IPS-18c (cell line): ENCODE measurements at regions not wholly inside any gene's neighbourhood (a gene's known extent, or its start where the extent isn't known, plus 50 kb on each side); places are given as distances from the start of the nearest gene placed in this dataset.

Source experiments
- H3K4me3 ChIP-seq: 2 replicates; pipeline ENCODE4 v1.7.0; 2013; ENCODE audit warnings: low read depth, mild to moderate bottlenecking, low read length, moderate library complexity; ENCODE audit not compliant: insufficient read depth
- H3K9me3 ChIP-seq: one replicate; pipeline ENCODE4 v1.6.1; 2013; ENCODE audit warnings: mild to moderate bottlenecking, low read length, moderate library complexity; ENCODE audit not compliant: control insufficient read depth, insufficient read depth

GRCh38 chr2:16523711-16524110 is 141.9 kb downstream of the CYRIA start:
- Histone ChIP-seq H3K4me3 (no peak overlapping the region), H3K9me3 (no peaks in the 10 kb centered on the region)

- Histone ChIP-seq H3K9me3 (no peaks in the 10 kb centered on the region), H3K4me3 (no peak overlapping the region)
Observed at GRCh38 chr2:16522031-16522831, 143.4 kb downstream of the CYRIA start.

DNA sequence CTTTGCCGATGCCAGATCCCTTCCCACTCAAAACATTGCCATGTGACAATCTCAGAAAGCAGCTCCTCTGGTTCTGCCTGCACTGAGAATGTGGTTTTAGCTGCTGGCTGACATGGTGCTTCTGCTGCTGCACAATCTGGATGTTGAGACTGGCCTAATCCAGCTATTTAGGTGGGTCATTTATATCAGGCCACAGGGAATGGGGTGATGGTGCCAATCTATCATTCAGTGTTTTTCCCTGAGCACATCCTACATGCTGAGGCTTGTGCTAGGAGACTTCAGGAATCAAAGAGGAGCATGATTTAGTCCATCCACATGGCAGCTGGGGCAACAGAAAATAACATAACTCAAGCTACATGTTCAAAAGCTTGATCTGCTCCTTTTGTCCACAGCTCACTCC is 144.7 kb downstream of the CYRIA start:
- no peak overlapping the region for H3K4me3 ChIP-seq
- no peaks in the 10 kb centered on the region for H3K9me3 ChIP-seq

DNA sequence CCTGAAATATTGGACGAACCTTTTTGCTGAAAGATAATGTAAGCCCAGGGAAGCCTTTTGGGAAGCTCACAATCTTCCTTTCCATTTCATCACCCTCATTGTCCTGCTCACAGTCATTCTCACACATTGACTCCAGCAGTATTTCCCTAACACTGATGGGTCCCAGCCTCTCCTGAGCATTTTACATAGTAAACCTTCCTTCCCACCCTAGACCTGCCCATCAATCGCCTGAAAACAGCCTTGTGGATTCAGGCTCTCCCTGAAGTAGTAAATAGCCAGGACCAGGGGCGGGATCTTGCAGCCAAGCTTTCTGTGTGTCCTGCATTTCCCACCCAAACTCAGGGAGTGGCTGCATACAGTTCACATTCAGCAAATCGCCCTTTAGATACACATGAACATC is 149.9 kb downstream of the CYRIA start:
- Histone ChIP-seq H3K9me3 (no peaks in the 10 kb centered on the region), H3K4me3 (no peak overlapping the region)

DNA sequence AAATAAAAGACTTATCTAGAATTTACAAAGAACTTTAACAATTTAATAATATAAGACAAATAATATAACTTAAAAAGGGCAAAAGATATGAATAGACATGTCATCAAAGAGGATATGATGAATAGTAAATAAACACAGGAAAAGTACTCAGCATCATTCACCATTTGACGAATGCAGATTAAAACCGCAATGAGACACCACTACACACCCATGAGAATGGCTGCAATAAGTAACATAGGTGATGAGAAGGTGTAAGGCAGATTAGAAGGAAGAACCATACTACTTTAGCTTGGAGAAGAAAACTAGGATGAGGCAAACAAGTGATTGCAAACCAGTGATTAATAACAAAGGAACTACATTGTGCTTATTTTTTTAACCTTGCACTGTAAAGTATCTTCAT is 152.0 kb downstream of the CYRIA start:
- no peaks in the 10 kb centered on the region for H3K9me3 ChIP-seq
- H3K4me3 ChIP-seq: no peak overlapping the region

GRCh38 chr2:16511041-16511440 is 154.6 kb downstream of the CYRIA start:
- Histone ChIP-seq H3K9me3 (no peaks in the 10 kb centered on the region), H3K4me3 (no peak overlapping the region)

DNA sequence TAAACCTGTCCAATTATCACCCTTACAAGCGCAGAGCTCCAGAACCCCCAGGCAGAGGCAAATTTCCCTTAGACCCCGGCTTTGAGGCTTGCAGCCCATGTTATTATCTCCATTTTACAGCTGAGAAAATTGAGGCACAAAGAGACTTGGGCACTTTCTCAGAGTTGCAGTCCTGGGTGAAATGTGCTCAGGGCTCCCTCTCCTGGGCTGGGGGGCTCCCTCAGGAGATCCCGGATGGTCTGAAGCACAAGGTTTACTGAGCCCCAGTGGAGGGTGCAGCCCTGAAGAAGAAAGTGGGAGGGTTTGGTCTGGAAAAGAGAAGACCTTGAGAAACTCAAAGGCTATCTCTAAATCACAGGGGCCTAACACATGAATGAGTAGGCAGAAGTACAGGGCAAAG is 156.6 kb downstream of the CYRIA start:
- Histone ChIP-seq H3K4me3 (no peak overlapping the region), H3K9me3 (no peaks in the 10 kb centered on the region)

DNA sequence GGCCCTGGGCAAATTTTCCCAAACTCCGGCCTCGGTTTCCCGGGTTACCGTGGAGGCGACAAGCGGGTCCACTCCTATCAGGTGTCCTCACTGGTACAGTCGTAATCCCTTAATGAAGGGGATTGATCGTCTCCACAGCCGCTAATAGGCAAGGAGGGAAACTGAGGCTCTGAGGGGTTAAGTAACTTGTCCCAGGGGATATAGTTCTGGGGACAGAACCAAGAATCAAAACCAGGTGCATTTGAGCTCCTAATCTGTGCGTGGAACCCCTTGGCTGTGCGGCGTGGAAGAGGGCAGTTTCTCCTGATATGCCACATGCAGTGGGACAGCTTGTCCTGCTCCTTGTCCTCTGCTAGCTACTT is 157.2 kb downstream of the CYRIA start:
- no peaks in the 10 kb centered on the region for H3K9me3 ChIP-seq
- no peak overlapping the region; the same call in 1 of the 2 replicates for H3K4me3 ChIP-seq

- H3K9me3 ChIP-seq: no peaks in the 10 kb centered on the region
- peak overlapping the region; percentile 49; the same call in 1 of the 2 replicates for H3K4me3 ChIP-seq
Observed at GRCh38 chr2:16507655-16508489, 157.8 kb downstream of the CYRIA start.

GRCh38 chr2:16506366-16506765 is 159.3 kb downstream of the CYRIA start:
- H3K9me3 ChIP-seq: no peaks in the 10 kb centered on the region
- H3K4me3 ChIP-seq: no peak overlapping the region

DNA sequence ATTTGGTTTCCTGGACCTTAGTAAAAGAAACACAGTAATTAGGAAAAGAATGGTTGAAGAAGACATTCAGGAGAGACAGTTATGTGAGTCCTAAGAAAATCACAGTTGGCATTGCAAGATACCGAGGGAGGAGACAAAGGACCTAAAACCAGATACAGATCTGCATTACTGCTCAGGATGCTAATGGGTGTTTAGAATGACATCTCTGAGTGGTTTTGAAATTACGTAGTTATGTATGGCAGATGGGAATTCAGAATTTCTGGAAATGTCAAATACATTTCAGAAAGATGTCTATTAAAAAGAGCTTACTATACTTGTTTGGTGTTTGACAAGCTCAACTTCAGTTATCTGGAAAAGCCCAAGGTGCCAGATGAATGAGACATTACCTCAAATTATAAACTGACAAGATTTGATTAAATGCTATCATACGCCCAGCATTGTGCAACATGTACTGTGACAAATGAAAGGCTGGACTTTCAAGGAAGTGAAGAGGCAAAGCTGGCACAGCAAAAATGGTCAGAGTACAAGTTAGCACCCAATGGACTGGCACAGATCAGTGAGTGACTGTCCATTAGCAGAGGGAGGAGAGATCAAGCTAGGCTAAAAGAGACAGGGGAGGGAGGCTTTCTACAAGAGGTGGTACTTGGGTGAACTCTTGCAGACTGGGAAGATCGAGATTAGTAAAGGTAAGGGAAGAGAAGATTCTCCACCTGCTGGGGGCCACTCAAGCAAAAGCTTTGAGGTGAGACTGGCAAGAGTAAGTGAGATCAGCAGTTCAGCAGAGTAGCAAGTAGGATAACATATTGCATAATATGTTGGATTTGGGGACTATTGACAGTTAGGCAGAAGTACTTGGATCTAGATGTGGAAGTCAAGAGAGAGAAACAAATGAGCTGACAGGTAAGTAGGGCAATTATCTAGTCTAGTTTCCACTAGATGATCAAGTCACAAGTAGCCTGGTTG is 168.9 kb downstream of the CYRIA start:
- Histone ChIP-seq H3K4me3 (no peak overlapping the region), H3K9me3 (peaks cover 3% of the 10 kb centered on the region)

DNA sequence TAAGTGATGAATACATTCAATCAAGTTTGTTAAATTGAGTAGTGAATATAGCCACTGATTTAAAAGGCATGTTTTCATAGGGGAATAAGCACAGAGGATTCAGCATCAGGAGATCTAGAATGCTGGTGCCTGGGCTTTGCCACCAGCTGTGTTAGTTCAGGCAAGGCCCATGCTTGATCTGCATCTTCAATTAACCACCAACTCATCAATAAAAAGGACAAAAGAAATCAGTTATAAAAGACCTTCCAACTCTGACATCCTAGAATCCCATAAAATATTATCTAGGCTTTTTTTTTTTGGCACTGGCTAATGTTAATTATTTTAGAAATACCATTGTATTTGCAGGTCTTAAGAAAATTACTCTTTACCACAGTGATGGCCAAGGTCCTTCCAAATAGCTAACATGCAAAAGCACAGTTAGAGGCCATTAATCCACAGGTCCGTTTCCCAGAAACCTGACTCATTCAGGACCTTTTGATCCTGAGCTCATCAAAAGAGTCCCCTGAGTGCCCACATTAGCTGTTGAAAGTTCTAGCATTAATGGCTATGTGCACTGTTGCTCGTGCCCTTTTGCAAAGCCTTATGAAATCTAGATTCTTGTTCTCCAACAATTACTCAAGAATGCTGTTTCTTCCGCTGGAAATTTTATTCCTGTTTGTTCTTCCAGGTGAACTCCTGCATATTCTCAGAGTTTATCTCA is 170.0 kb downstream of the CYRIA start:
- Histone ChIP-seq H3K4me3 (no peak overlapping the region), H3K9me3 (peaks cover under 1% of the 10 kb centered on the region)

DNA sequence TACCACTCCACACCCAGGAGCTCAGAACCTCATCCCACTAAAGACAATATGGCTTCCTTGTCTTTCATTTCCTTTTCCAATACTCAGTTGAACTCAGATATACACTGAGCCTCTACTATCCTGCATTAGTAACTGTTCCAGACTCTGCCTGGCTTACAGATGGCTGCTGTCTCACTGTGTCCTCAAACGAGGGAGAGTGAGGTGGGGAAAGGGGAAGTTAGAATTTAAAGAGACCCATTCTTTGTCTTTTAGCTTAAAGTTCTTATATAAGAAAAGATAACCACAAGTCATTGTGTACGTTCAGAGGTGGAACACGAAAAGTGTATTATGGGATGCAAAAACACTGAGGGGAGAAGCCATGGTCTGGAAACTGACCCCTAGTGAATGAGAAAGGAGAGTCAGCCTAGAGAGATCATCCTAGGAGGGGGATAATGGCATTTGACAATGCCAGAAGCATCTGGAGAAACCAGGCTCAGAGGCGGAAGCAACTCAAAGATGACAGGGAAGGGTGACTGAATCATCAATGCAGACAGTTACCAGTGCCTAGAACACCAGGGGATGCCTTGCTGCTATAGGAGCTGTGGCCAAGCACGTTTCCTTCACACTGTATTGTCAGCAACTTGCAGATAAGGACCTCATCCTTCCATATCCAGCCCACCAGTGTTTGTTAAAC is 170.7 kb downstream of the CYRIA start:
- Histone ChIP-seq H3K4me3 (no peak overlapping the region), H3K9me3 (no peaks in the 10 kb centered on the region)

DNA sequence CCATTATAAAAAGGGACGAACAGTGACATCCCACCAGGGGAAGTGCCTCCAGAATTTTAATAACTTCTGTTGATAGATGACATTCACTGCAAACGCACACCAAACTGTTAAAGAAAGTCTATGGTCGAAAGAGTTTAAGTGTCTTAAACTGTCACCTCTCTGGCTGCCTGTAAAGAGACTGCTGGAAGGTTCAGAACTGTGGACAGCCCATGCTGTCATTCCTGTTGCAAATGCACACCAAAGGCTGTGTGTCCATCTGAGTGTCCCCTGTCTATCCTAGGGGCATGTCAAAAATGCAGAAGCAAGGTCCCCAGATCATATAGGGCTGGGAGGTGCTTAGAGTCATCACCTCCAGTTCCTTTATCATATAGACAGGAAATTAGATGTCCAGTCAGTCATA is 171.8 kb downstream of the CYRIA start:
- Histone ChIP-seq H3K9me3 (no peaks in the 10 kb centered on the region), H3K4me3 (no peak overlapping the region)

DNA sequence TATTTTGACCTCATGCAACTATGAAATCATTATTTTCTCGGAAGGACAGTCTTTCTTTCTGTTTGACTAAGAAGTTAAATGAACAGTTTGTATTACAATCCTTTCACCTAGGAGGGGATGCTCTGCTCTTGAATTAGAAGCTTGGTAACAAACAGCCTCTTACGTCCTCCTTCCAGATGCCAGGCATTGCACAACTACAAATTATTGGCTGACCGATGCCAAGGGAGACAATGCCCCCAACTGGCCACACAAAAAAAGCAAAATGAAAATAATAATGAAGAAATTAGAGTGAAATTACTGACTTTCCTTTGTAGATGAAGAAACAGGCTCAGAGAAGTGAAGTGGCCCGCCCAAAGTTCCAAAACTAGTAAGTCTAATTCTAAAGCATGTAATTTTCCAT is 177.9 kb downstream of the CYRIA start:
- Histone ChIP-seq H3K4me3 (no peak overlapping the region), H3K9me3 (no peaks in the 10 kb centered on the region)

DNA sequence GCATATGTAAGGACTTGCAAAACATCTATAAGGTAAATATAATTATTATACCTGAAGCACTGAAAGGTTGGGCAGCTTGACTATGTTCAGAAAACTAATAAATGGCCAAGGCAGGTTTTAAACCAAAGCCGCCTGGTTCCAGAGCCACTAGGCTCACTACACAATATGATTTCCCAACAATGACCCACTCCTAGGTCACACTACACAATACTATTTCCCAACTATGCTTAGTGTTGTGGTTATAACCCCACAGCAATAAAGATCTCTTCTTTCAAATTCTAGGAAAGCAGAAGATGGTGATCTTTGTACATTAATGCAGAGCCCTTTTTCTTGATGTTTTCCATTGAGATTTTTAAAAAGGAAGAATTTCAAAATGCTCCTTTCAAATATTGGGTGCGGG is 180.4 kb downstream of the CYRIA start:
- H3K4me3 ChIP-seq: no peak overlapping the region
- no peaks in the 10 kb centered on the region for H3K9me3 ChIP-seq
